ENCODE measurements at regions not wholly inside any gene's neighbourhood (a gene's known extent, or its start where the extent isn't known, plus 50 kb on each side); places are given as distances from the start of the nearest gene placed in this dataset.

DNA sequence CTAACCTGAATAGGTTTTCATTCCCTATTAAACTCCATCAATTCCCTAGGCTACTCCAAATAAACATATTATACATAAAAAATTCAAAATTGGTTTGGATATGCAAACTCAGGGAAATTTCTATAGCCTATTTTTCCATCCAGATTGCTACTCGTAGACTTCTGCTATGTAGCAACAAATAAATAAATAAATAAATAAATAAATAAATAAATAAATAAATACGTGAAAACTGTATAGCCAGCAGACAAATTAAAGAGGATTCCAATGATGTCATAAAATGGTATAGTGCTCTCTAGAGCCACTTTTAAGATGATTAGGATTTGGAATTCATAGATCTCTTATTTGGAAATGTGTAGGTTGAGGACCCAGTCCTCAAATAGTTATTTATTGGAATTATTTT, 1193.2 kb upstream of the NUDT12 start:
- no peak overlapping the region for H3K9ac ChIP-seq (ENCODE audit: low read length in 3 of 3)
- DNase-seq: no peak
- no peaks in the 10 kb centered on the region for H3K36me3 ChIP-seq (ENCODE audit: control insufficient read depth in 2 of 3, insufficient read depth in 3 of 3, low read length in 3 of 3)
- no peak for FAIRE-seq
- H3K9me3 ChIP-seq (ENCODE audit: control insufficient read depth in 2 of 3, insufficient read depth in 1 of 3, low read length in 3 of 3): no peaks in the 10 kb centered on the region
- no peak overlapping the region for H3K4me3 ChIP-seq (ENCODE audit: low read length in 3 of 3)
- TF ChIP-seq, protein P1, sequence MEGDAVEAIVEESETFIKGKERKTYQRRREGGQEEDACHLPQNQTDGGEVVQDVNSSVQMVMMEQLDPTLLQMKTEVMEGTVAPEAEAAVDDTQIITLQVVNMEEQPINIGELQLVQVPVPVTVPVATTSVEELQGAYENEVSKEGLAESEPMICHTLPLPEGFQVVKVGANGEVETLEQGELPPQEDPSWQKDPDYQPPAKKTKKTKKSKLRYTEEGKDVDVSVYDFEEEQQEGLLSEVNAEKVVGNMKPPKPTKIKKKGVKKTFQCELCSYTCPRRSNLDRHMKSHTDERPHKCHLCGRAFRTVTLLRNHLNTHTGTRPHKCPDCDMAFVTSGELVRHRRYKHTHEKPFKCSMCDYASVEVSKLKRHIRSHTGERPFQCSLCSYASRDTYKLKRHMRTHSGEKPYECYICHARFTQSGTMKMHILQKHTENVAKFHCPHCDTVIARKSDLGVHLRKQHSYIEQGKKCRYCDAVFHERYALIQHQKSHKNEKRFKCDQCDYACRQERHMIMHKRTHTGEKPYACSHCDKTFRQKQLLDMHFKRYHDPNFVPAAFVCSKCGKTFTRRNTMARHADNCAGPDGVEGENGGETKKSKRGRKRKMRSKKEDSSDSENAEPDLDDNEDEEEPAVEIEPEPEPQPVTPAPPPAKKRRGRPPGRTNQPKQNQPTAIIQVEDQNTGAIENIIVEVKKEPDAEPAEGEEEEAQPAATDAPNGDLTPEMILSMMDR (IDR thresholded peaks at IDR 0.05; ENCODE audit: borderline replicate concordance, extremely low read depth, insufficient read depth): no peak
- no peaks in the 10 kb centered on the region for H3K27me3 ChIP-seq (ENCODE audit: control insufficient read depth, insufficient read depth, low read length)
- H3K4me1 ChIP-seq (ENCODE audit: control insufficient read depth in 2 of 3, insufficient read depth in 2 of 3, low read depth in 1 of 3, low read length in 3 of 3): no peaks in the 10 kb centered on the region
- intact Hi-C loops (cut with DNase I): no loop called here
- H3K27ac ChIP-seq (ENCODE audit: low read depth in 2 of 2, low read length in 2 of 2): no peak overlapping the region

DNA sequence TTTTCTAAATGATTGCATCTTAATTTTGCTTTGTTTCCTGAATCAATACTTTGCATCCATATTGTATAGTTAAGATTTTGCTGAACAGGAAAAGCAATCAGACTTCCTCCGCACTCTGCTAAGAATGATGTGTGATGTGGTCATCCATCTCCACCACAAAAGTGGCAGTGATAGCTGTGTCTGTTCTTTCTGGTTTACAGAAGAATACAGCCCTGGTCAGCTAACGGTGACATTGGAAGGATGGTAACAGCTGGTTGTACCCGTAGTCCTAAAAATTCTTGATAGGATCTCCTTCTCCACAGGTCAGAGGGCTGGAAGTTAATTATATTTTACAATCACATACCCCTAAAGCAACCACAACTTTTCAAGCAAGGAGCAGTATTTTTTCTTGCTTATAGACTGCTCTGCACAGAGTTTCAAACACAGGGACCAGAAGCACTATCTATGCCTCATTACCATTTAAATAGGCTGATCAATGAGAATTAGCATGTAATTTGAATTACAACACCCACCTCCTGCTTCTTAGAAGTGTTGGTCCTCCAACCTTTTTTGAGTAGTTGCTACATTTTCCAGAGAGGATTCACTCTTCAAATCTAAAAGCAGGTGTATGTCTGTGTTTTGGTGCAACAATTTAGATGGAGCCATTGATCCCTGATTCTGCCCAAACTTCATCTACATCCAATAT, 1191.9 kb upstream of the NUDT12 start:
- no peaks in the 10 kb centered on the region for H3K27me3 ChIP-seq (ENCODE audit: control insufficient read depth, insufficient read depth, low read length)
- no peaks in the 10 kb centered on the region for H3K9me3 ChIP-seq (ENCODE audit: control insufficient read depth in 2 of 3, insufficient read depth in 1 of 3, low read length in 3 of 3)
- H3K27ac ChIP-seq (ENCODE audit: low read depth in 2 of 2, low read length in 2 of 2): no peak overlapping the region
- H3K4me3 ChIP-seq (ENCODE audit: low read length in 3 of 3): no peak overlapping the region
- H3K9ac ChIP-seq (ENCODE audit: low read length in 3 of 3): no peak overlapping the region
- no peaks in the 10 kb centered on the region for H3K4me1 ChIP-seq (ENCODE audit: control insufficient read depth in 2 of 3, insufficient read depth in 2 of 3, low read depth in 1 of 3, low read length in 3 of 3)
- TF ChIP-seq, protein P1 (IDR thresholded peaks at IDR 0.05; ENCODE audit: borderline replicate concordance, extremely low read depth, insufficient read depth): no peak
- intact Hi-C loops (cut with DNase I): no loop called here
- FAIRE-seq (no peak), DNase-seq (no peak)
- H3K36me3 ChIP-seq (ENCODE audit: control insufficient read depth in 2 of 3, insufficient read depth in 3 of 3, low read length in 3 of 3): no peaks in the 10 kb centered on the region

DNA sequence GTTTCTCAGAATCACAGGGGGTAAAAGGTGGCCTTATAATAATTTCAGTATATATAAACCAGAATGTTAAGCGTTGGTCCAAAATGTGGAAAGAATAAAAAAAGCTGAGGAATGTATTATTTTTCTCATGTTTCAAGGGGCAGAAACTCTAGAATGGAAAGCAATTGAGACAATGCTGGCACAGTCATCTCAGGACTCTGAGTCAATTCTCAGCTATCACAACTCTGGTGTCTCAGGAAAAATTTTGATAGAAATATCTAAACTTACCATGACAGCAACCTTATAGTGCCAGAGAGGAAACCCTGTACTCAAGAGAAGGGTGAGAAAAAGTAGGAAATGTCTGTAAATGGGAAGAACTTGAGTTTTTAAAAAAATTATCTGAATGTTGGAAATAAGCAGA, 1189.4 kb upstream of the NUDT12 start:
- no peak for FAIRE-seq
- no peak for DNase-seq
- H3K27me3 ChIP-seq (ENCODE audit: control insufficient read depth, insufficient read depth, low read length): no peaks in the 10 kb centered on the region
- peaks cover 0 to 3% (median 0%) of the 10 kb centered on the region in 3 donors for H3K9me3 ChIP-seq (ENCODE audit: control insufficient read depth in 2 of 3, insufficient read depth in 1 of 3, low read length in 3 of 3)
- no peak overlapping the region for H3K4me3 ChIP-seq (ENCODE audit: low read length in 3 of 3)
- no peak overlapping the region for H3K27ac ChIP-seq (ENCODE audit: low read depth in 2 of 2, low read length in 2 of 2)
- TF ChIP-seq, protein P1 (IDR thresholded peaks at IDR 0.05; ENCODE audit: borderline replicate concordance, extremely low read depth, insufficient read depth): no peak
- H3K4me1 ChIP-seq (ENCODE audit: control insufficient read depth in 2 of 3, insufficient read depth in 2 of 3, low read depth in 1 of 3, low read length in 3 of 3): no peaks in the 10 kb centered on the region
- no peaks in the 10 kb centered on the region for H3K36me3 ChIP-seq (ENCODE audit: control insufficient read depth in 2 of 3, insufficient read depth in 3 of 3, low read length in 3 of 3)
- intact Hi-C loops (cut with DNase I): no loop called here
- no peak overlapping the region for H3K9ac ChIP-seq (ENCODE audit: low read length in 3 of 3)

DNA sequence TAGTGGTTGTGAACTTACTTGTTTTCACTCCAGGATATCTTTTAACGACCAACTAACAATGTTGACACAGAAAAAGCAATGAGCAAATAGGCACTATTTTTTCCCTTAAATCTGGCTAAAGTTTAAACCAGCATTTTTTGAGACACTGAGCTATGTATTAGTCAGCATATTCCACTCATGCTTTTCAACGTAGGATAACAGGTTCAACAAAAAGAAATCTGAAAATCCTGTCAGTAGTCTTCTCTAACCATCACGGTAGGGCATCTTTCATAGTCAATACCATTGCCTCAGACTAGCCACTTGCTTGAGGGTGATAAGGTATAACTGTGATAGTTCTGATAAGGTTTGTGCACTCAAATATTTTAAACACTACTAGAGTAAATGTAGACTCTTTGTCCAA, 1177.3 kb upstream of the NUDT12 start:
- intact Hi-C loops (cut with DNase I): no loop called here
- Histone ChIP-seq H3K4me1 (ENCODE audit: control insufficient read depth in 2 of 3, insufficient read depth in 2 of 3, low read depth in 1 of 3, low read length in 3 of 3) (no peaks in the 10 kb centered on the region), H3K36me3 (ENCODE audit: control insufficient read depth in 2 of 3, insufficient read depth in 3 of 3, low read length in 3 of 3) (no peaks in the 10 kb centered on the region), H3K27ac (ENCODE audit: low read depth in 2 of 2, low read length in 2 of 2) (no peak overlapping the region), H3K4me3 (ENCODE audit: low read length in 3 of 3) (no peak overlapping the region), H3K9ac (ENCODE audit: low read length in 3 of 3) (no peak overlapping the region), H3K9me3 (ENCODE audit: control insufficient read depth in 2 of 3, insufficient read depth in 1 of 3, low read length in 3 of 3) (no peaks in the 10 kb centered on the region), H3K27me3 (ENCODE audit: control insufficient read depth, insufficient read depth, low read length) (no peaks in the 10 kb centered on the region)
- TF ChIP-seq, protein P1 (IDR thresholded peaks at IDR 0.05; ENCODE audit: borderline replicate concordance, extremely low read depth, insufficient read depth): no peak
- DNase-seq (no peak), FAIRE-seq (no peak)
